Daoy (cell line): ENCODE measurements at regions not wholly inside any gene's neighbourhood (a gene's known extent, or its start where the extent isn't known, plus 50 kb on each side); places are given as distances from the start of the nearest gene placed in this dataset.

Experiments
- DNase-seq: peaks from one replicate; pipeline ENCODE4 v3.0.0-alpha.2; 2015; ENCODE audit warnings: low read depth

GRCh38 chr12:111011999-111012600, 91.7 kb upstream of the MYL2 start:
- no peak for DNase-seq

GRCh38 chr12:111010916-111011657, 90.7 kb upstream of the MYL2 start:
- DNase-seq = no peak

- no peak for DNase-seq
Measured at GRCh38 chr12:111010061-111010460, 89.7 kb upstream of the MYL2 start.

- no peak for DNase-seq
Measured at GRCh38 chr12:111006621-111007020, 86.2 kb upstream of the MYL2 start.

- DNase-seq = no peak
Measured at GRCh38 chr12:110998971-110999370, 78.6 kb upstream of the MYL2 start.

- DNase-seq = no peak
Measured at GRCh38 chr12:110998165-110998564, 77.8 kb upstream of the MYL2 start.

GRCh38 chr12:110996415-110996814, 76.0 kb upstream of the MYL2 start:
- DNase-seq = no peak

- DNase-seq = no peak
Measured at GRCh38 chr12:110995615-110996014, 75.2 kb upstream of the MYL2 start.

- DNase-seq = no peak
Measured at GRCh38 chr12:110995016-110995415, 74.6 kb upstream of the MYL2 start.

GRCh38 chr12:110993434-110993833, 73.1 kb upstream of the MYL2 start:
- DNase-seq = no peak

- DNase-seq = no peak
Measured at GRCh38 chr12:110992909-110993308, 72.5 kb upstream of the MYL2 start.

- DNase-seq = no peak
Measured at GRCh38 chr12:110983811-110984210, 63.4 kb upstream of the MYL2 start.

GRCh38 chr12:110972866-110973265, 52.5 kb upstream of the MYL2 start:
- DNase-seq = peak; percentile 8

- DNase-seq = no peak
Measured at GRCh38 chr12:110971936-110972335, 51.6 kb upstream of the MYL2 start.

- no peak for DNase-seq
Measured at GRCh38 chr12:110971189-110971920, 51.0 kb upstream of the MYL2 start.
